Fibroblast of villous mesenchyme (primary cell): ENCODE measurements at regions not wholly inside any gene's neighbourhood (a gene's known extent, or its start where the extent isn't known, plus 50 kb on each side); places are given as distances from the start of the nearest gene placed in this dataset.

ENCODE experiments used
- DNase-seq: peaks from one replicate; pipeline ENCODE4 v3.0.0-alpha.2; 2010; ENCODE audit warnings: low read depth
- H3K4me3 ChIP-seq: 2 replicates; pipeline ENCODE4 v1.5.1; 2011; ENCODE audit warnings: low read depth, mild to moderate bottlenecking, low read length
- TF ChIP-seq, protein P1 (sequence below): IDR thresholded peaks from 2 replicates; pipeline ENCODE4 v1.5.1; 2012; ENCODE audit warnings: low read depth, mild to moderate bottlenecking, low read length; ENCODE audit not compliant: insufficient read depth

DNA sequence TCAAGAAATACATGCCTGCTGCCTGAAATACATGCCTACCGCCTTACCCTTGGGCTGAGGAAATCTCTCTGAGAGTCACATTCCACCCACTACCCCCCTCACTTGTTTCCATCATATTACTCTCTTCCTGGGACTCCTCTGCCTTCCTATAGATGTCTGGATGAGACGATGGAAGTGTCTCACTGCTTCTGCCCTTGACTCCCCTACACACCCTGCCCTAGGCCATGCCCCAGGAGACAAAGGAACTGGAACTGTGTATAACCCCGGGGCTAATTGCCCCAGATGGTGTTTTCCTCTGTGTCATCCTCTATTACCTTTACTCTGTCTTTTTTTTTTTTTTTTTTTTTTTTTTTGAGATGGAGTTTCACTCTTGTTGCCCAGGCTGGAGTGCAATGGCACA, 102.0 kb downstream of the GTPBP8 start:
- H3K4me3 ChIP-seq = no peak overlapping the region
- DNase-seq = no peak
- TF ChIP-seq, protein P1, sequence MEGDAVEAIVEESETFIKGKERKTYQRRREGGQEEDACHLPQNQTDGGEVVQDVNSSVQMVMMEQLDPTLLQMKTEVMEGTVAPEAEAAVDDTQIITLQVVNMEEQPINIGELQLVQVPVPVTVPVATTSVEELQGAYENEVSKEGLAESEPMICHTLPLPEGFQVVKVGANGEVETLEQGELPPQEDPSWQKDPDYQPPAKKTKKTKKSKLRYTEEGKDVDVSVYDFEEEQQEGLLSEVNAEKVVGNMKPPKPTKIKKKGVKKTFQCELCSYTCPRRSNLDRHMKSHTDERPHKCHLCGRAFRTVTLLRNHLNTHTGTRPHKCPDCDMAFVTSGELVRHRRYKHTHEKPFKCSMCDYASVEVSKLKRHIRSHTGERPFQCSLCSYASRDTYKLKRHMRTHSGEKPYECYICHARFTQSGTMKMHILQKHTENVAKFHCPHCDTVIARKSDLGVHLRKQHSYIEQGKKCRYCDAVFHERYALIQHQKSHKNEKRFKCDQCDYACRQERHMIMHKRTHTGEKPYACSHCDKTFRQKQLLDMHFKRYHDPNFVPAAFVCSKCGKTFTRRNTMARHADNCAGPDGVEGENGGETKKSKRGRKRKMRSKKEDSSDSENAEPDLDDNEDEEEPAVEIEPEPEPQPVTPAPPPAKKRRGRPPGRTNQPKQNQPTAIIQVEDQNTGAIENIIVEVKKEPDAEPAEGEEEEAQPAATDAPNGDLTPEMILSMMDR = no peak

DNA sequence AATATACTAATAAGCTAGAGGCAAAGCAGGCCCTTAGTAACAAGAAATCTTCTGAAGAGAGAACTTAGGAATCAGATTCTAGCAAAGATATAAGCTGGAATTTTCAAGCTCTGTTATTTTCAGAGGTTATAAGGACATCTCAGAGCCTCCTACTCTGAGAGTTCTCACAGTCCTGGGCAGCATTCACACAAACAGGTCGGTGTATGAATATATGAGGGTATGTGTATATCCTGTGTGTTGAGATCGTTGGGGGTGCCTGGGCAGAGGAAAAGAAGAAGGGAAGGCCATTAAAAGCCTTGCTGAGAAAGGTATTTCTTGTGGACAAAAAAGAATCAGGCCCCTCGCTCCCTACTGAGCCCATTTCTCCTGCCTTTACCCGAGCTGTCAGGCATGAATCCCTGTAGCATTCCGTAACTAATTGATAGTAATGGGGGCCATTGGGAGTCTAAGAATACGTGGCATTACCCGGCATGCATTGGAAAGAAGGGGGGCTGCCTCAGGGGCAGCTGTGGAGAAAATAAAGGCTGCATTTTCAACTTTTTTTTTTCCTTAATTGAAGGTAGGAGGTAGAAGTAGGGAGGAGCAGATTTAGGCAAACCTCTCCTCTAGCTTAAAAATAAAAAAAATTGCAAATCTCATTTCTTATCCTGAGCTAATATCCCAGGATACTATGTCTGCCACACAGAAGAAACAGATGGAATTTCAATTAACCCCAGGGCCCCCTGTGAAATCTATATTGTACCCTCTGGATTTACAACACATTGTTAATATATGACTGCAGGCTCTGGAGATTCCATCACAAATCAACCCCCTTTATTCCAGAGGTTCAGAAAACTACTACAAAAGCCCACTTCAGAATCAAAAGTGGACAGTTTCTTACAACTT, 103.8 kb downstream of the GTPBP8 start:
- TF ChIP-seq, protein P1 = no peak
- no peak for DNase-seq

DNA sequence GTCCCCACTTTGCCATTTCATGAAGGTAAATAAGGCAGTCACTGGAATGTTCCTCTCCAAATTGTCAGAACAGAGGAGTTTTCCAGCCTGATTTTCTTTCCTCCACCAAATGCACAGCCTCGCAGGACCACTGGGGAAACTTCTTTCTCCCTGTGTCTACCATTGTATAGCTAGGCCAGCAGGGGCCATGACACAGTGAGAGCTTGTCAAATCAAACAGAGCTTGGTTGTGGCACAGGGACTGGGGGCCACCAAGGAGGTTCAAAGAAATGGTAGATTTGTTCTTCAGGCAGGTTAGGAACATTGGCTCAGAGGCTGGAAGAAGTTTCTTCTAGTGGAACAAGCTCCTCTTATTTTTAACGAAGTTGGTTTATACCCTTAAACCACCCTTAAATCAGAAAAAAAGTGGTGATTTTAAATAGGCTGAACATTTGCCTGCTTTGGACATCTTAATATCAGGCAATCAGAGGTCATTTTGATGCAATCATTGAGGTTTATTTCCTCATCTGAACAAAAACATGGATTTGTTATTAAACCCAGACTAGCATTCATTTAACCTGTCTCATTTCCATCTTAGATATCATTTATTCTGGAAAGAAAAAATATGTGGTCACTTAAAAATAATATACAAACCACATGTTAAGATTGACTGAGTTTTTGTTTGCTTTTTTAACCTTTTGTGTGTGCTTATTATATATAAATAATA, 105.6 kb downstream of the GTPBP8 start:
- no peak overlapping the region for H3K4me3 ChIP-seq
- TF ChIP-seq, protein P1 = no peak
- DNase-seq = peak; percentile 55

More for the DNA sequence above, 103.8 kb downstream of the GTPBP8 start:
- H3K4me3 ChIP-seq = no peak overlapping the region

DNA sequence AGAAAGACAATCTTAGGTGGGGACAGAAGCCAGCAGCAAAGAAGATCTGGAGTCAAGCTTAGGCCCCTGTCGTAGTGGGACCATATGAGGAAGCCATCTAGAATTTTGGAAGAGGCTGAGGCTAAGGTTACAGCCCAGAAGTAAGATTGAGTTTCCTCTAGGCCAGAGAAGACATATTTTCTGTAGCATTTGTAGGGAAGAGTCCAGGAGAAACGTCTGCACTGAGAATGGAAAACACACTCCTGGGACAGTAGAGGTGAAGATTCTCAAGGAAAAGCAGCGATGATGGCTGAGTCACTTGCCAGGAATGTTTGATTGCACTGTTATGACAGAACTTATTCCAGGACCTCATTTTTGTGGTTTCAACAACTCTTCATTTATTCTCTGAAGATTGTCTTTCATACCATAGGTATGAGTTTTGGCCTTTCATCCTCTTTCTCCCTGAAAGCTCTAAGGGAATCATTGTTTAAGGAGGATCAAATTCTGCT, 107.2 kb downstream of the GTPBP8 start:
- peak; percentile 76 for DNase-seq
- TF ChIP-seq, protein P1 = no peak

DNA sequence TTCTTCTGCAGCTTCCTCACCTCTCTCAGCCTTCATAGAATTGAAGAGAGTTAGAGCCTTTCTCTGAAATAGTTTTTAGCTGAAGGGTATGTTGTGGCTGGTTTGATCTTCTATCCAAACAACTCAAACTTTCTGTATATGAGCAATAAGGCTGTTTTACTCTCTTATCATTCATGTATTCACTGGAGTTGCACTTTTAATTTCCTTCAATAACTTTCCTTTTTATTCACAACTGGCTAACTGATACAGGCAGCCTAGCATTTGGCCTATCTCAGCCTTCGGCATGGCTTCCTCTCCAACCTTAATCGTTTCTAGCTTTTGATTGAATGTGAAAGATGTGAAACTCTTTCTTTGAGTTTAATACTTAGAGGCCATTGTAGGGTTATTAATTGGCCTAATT, 109.3 kb downstream of the GTPBP8 start:
- TF ChIP-seq, protein P1 = no peak
- H3K4me3 ChIP-seq = no peak overlapping the region
- no peak for DNase-seq

More for the DNA sequence above, 107.2 kb downstream of the GTPBP8 start:
- H3K4me3 ChIP-seq = no peak overlapping the region

DNA sequence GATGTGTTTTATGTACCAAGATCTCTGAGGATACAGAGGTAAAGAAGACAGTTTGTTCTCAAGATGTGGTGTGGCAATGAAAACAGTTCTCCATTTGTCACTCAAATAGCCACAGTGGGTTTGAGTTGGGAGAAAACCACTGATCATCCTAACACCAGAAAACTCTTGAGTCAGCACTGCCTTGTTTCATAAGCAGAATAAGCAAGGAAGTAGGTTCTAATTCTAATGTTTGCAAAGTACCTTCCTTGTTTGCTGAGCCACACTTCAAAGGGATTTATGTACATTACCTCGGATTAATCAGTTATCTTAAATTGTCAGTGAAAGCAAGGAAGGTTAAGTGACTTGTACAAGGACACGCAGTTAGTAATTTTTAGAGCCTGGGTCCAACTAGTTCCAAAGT, 107.8 kb upstream of the BOC start:
- TF ChIP-seq, protein P1 = no peak
- DNase-seq = no peak
- H3K4me3 ChIP-seq = no peak overlapping the region
